ENCODE measurements at regions not wholly inside any gene's neighbourhood (a gene's known extent, or its start where the extent isn't known, plus 50 kb on each side); places are given as distances from the start of the nearest gene placed in this dataset.

GRCh38 chr7:46672861-46673260 is 751.8 kb upstream of the IGFBP3 start:
- H3K4me3 ChIP-seq (ENCODE audit: low read depth, low read length), result no peak overlapping the region
- TF ChIP-seq, protein P1, sequence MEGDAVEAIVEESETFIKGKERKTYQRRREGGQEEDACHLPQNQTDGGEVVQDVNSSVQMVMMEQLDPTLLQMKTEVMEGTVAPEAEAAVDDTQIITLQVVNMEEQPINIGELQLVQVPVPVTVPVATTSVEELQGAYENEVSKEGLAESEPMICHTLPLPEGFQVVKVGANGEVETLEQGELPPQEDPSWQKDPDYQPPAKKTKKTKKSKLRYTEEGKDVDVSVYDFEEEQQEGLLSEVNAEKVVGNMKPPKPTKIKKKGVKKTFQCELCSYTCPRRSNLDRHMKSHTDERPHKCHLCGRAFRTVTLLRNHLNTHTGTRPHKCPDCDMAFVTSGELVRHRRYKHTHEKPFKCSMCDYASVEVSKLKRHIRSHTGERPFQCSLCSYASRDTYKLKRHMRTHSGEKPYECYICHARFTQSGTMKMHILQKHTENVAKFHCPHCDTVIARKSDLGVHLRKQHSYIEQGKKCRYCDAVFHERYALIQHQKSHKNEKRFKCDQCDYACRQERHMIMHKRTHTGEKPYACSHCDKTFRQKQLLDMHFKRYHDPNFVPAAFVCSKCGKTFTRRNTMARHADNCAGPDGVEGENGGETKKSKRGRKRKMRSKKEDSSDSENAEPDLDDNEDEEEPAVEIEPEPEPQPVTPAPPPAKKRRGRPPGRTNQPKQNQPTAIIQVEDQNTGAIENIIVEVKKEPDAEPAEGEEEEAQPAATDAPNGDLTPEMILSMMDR (IDR thresholded peaks at IDR 0.05; ENCODE audit: low read depth, low read length), result no peak

- TF ChIP-seq, protein P1 (IDR thresholded peaks at IDR 0.05; ENCODE audit: low read depth, low read length), result no peak
- no peak overlapping the region for H3K4me3 ChIP-seq (ENCODE audit: low read depth, low read length)
These were observed 750.2 kb upstream of the IGFBP3 start for GRCh38 chr7:46671108-46671769.

DNA sequence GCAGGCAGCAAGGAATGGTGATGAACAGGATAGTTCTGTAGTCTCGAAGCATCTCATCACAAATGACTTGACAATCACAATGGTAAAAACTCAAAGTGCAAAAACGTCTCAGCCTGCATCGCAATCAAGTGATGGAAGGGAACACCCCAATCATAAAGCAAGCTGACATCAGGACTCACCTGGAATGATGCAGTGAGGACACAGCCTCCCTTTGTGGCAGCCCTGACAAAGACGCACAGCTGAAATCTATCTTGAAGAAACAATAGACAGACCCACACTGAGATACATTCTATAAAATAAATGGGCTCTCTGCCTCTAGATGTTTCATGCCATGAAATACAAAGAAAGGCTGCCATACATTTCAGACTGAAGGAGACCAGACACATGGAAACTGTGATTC is 748.0 kb upstream of the IGFBP3 start:
- H3K4me3 ChIP-seq (ENCODE audit: low read depth, low read length), result no peak overlapping the region
- TF ChIP-seq, protein P1 (IDR thresholded peaks at IDR 0.05; ENCODE audit: low read depth, low read length), result no peak

- no peak overlapping the region for H3K4me3 ChIP-seq (ENCODE audit: low read depth, low read length)
- TF ChIP-seq, protein P1 (IDR thresholded peaks at IDR 0.05; ENCODE audit: low read depth, low read length), result no peak
These were observed 743.4 kb upstream of the IGFBP3 start for GRCh38 chr7:46664453-46664852.

DNA sequence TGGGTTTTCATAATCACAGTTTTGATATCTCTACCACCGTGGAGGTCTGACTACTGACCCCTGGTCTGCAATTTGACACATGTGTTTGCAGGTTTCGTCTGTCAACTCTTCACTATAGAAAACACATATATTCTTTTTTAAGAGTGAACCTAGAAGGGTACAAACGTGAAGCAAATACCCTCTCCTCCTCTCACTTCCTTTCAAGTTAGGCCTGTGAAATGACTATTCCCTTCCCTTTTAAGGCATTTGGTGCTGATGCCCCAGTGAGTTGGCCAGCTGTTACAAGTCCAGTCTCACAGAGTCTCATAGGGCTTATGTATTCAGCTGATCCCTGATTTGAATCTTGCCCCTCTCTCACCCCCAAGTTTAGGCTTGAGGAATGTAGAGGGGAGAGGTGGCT is 742.0 kb upstream of the IGFBP3 start:
- H3K4me3 ChIP-seq (ENCODE audit: low read depth, low read length), result no peak overlapping the region
- TF ChIP-seq, protein P1 (IDR thresholded peaks at IDR 0.05; ENCODE audit: low read depth, low read length), result no peak

GRCh38 chr7:46661431-46661830 is 740.4 kb upstream of the IGFBP3 start:
- TF ChIP-seq, protein P1 (IDR thresholded peaks at IDR 0.05; ENCODE audit: low read depth, low read length), result no peak

DNA sequence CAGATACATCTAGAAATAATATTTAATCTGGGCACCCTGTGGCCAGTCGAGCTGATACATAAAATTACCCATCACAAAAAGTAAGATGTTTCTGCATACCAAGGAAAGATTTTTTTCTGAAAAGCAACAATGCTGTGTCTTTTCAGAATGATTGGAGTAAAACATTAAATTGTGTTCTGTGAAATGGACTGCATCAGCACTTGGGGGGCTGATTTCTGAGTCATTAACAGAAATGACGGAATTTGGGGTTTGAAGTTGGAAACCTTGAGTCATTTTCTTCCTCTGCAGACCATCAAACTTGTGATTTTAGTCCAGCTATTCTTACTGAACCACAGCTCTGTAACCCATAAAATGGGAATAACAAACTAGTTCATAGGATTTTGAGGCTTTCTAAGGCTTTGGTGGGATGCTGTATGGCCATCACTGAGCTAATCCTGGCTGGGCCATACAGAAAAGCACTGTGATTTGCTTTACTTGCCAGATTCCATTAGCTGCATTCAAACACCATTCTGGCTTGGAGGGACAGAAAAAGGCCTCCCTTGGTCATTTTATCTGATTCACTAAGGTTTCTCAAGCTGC is 739.4 kb upstream of the IGFBP3 start:
- TF ChIP-seq, protein P1 (IDR thresholded peaks at IDR 0.05; ENCODE audit: low read depth, low read length), result no peak

More at GRCh38 chr7:46661431-46661830, 740.4 kb upstream of the IGFBP3 start:
- no peak overlapping the region for H3K4me3 ChIP-seq (ENCODE audit: low read depth, low read length)

More for the DNA sequence above, 739.4 kb upstream of the IGFBP3 start:
- H3K4me3 ChIP-seq (ENCODE audit: low read depth, low read length), result no peak overlapping the region

All from WI38 (cell line).